Mammary epithelial cell (primary cell): ENCODE measurements at regions not wholly inside any gene's neighbourhood (a gene's known extent, or its start where the extent isn't known, plus 50 kb on each side); places are given as distances from the start of the nearest gene placed in this dataset.

Experiments
- CTCF ChIP-seq, 2 donors: IDR thresholded peaks in 1 of 2; conservative IDR thresholded peaks in 1 of 2; 2 replicates each; pipeline ENCODE4 v1.5.1; 2011 to 2012; ENCODE audit warnings: inconsistent platforms in 2 of 2, low read length in 2 of 2, mild to moderate bottlenecking in 2 of 2, control low read depth in 1 of 2, low read depth in 1 of 2; ENCODE audit not compliant: insufficient read depth in 1 of 2; ENCODE audit errors: extremely low read depth in 1 of 2
- EZH2 ChIP-seq: IDR thresholded peaks from 2 replicates; pipeline ENCODE4 v1.6.1; 2012; ENCODE audit warnings: low read length, inconsistent platforms, borderline replicate concordance

GRCh38 chr1:184914149-184914548 lies 60.2 kb downstream of the NIBAN1 start:
- no peak for TF ChIP-seq CTCF (conservative IDR thresholded peaks at IDR 0.05 in 1 of 2, IDR thresholded peaks at IDR 0.05 in 1 of 2; ENCODE audit: extremely low read depth in 1 of 2, insufficient read depth in 1 of 2, low read depth in 1 of 2, low read length in 2 of 2)
- TF ChIP-seq EZH2, result no peak
